ENCODE measurements at regions not wholly inside any gene's neighbourhood (a gene's known extent, or its start where the extent isn't known, plus 50 kb on each side); places are given as distances from the start of the nearest gene placed in this dataset.

DNA sequence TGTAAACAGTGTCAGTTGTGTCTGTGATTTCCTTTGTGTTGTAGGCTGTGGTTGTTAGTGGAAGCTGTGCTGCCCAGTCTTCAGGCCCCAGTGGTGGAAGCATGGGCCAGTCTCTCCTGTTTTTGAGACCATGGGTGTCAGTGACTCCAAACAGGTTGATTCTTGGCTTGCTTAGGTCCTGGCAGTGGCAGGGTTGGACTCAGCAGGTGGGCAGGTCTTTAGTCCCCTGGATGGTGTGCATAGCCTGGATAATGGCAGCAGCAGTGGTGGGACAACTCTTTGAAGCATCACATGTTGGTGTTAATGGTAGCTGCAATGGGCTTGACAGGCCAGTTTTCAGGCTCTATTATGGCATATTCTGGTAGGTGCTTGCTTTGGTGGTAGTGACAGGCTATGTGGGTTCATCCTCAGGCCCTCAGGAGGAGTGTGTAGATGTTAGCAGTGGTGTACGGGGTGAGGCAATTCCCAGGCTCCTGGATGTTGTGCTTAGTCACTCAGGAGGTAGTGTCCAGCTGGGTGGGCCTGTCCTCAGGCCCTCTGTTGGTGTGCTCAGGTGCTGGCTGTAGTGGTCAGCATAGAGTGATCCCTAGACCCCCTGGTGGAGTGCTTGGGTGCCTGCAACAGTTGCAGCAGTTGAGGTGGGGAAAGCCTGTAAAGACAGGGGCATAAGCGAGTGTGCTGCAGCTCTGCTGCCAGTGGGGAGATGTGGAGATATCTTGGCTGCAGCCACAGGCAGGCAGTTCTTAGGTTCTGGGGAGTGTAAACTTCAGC lies 596.7 kb downstream of the PDCD6IP start:
- H3K27me3 ChIP-seq: no peaks in the 10 kb centered on the region
- no peaks in the 10 kb centered on the region for H3K9me3 ChIP-seq
- H3K4me3 ChIP-seq: no peak overlapping the region
- DNase-seq: no peak
- no peaks in the 10 kb centered on the region for H3K4me1 ChIP-seq
- no peak overlapping the region for H3K27ac ChIP-seq
- TF ChIP-seq CTCF (IDR thresholded peaks at IDR 0.05) (no peak), POLR2A (IDR thresholded peaks at IDR 0.05) (no peak)
- H3K36me3 ChIP-seq: no peaks in the 10 kb centered on the region
- WGBS, 2 donors: 71 to 83% methylated on average over 1 of the region's 2 CpGs
- intact Hi-C loops (cut with DNase I): no loop called here

DNA sequence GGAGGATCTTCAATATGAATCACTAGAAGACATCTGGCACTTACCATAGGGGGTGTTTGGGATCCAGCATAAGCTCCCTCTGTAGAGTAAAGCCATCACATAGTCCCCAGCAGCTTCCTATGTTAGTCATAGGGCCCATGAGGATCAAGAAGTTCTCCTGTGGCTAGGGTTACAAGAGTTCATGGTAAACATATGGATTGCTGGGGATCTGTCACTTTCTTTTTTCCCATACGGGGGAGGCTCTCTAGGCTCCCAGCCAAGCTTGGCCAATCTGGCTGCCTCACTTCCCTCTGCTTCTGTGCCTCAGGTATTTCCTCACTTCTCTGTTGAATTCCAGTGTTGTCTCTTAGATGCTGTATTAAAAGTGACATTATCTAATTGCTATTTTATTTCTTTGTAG lies 597.9 kb downstream of the PDCD6IP start:
- Histone ChIP-seq H3K4me1 (no peaks in the 10 kb centered on the region), H3K27ac (no peak overlapping the region), H3K27me3 (no peaks in the 10 kb centered on the region), H3K4me3 (no peak overlapping the region), H3K36me3 (no peaks in the 10 kb centered on the region), H3K9me3 (no peaks in the 10 kb centered on the region)
- 44 to 71% methylated on average over 1 of the region's 1 CpG for WGBS, 2 donors
- TF ChIP-seq CTCF (IDR thresholded peaks at IDR 0.05) (no peak), POLR2A (IDR thresholded peaks at IDR 0.05) (no peak)
- intact Hi-C loops (cut with DNase I): no loop called here
- DNase-seq: no peak

DNA sequence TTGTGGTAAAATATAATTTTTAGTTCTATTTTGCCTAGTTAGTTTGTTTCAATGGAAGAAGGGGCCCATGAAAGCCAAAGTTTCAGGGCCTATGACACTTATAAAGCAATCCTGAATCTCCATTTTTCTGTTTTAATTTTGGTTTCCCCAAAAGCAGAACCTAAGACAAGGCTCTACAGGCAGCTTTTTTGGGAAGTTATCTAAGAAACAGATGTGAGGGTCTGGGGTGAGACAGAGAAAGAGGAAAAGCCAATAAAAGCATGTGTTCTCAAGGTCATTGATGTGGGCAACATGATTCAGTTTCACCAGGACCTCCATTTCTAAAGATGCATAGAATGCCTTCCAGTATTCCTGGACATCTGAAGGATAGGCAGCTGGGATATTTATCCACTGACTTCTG lies 598.5 kb downstream of the PDCD6IP start:
- no peaks in the 10 kb centered on the region for H3K36me3 ChIP-seq
- H3K4me3 ChIP-seq: no peak overlapping the region
- no peaks in the 10 kb centered on the region for H3K27me3 ChIP-seq
- H3K9me3 ChIP-seq: no peaks in the 10 kb centered on the region
- no peak overlapping the region for H3K27ac ChIP-seq
- TF ChIP-seq CTCF (IDR thresholded peaks at IDR 0.05): no peak
- TF ChIP-seq POLR2A (IDR thresholded peaks at IDR 0.05): no peak
- intact Hi-C loops (cut with DNase I): no loop called here
- H3K4me1 ChIP-seq: no peaks in the 10 kb centered on the region
- DNase-seq: no peak

DNA sequence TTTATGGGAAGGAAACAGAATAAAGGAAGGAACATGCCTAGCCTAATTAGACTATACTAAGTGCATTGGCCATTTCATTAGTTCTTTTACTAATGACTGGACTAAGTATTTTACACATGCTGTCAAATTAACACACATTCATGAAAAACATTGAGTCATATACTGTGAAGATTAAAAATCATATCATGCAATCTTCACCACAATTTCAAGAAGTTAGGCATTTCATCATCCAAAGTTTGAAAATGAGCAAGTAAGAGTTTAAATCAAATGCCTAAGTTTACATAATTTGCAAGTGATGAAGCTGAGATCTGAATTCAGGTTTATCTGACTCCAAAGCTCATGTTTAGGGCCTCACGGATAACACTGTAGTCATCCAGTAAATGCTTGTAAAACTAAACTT lies 601.0 kb downstream of the PDCD6IP start:
- Histone ChIP-seq H3K36me3 (no peaks in the 10 kb centered on the region), H3K4me3 (no peak overlapping the region), H3K4me1 (no peaks in the 10 kb centered on the region), H3K27ac (no peak overlapping the region), H3K9me3 (no peaks in the 10 kb centered on the region), H3K27me3 (no peaks in the 10 kb centered on the region)
- intact Hi-C loops (cut with DNase I): no loop called here
- DNase-seq: no peak
- 76 to 89% methylated on average over 1 of the region's 1 CpG for WGBS, 2 donors
- TF ChIP-seq POLR2A (IDR thresholded peaks at IDR 0.05): no peak
- no peak for TF ChIP-seq CTCF (IDR thresholded peaks at IDR 0.05)

DNA sequence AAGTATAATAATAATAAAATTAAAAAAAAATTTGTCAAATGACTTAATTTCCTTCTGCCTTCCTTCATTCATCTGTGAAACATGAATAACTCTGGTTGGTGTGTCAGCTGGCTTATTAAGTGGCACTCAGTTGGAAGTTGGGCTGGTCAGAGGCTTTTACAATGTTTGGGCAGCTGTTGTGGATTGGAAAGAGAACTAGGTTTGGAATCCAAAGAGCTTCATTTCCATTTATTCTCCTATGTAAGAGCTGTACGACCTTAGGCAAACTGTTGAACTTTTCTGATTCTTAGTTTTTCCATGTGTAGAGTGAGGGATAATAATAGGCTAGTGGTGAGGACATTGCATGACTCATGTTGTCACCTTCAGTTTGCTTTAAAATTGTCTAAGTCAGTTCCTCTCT lies 606.7 kb downstream of the PDCD6IP start:
- TF ChIP-seq POLR2A (IDR thresholded peaks at IDR 0.05) (no peak), CTCF (IDR thresholded peaks at IDR 0.05) (no peak)
- intact Hi-C loops (cut with DNase I): no loop called here

More for the DNA sequence above, 606.7 kb downstream of the PDCD6IP start:
- Histone ChIP-seq H3K4me3 (no peak overlapping the region), H3K36me3 (no peaks in the 10 kb centered on the region), H3K9me3 (no peaks in the 10 kb centered on the region), H3K4me1 (no peaks in the 10 kb centered on the region), H3K27me3 (no peaks in the 10 kb centered on the region), H3K27ac (no peak overlapping the region)
- DNase-seq: no peak
- WGBS, 2 donors: 55 to 71% methylated on average over 1 of the region's 1 CpG

All from esophagus squamous epithelium (tissue), 5 donors.